OCI-LY7 (cell line): ENCODE measurements at regions not wholly inside any gene's neighbourhood (a gene's known extent, or its start where the extent isn't known, plus 50 kb on each side); places are given as distances from the start of the nearest gene placed in this dataset.

Experiments
- CTCF ChIP-seq: fragments of 200-600 bp; sonication (generic); conservative IDR thresholded peaks from 2 replicates; pipeline ENCODE4 v1.5.1; 2014; ENCODE audit warnings: mild to moderate bottlenecking, antibody characterized with exemption, low read length, moderate library complexity, mixed read lengths
- EZH2phosphoT487 ChIP-seq: fragments of 200-600 bp; sonication (generic); IDR thresholded peaks from 2 replicates; pipeline ENCODE4 v1.6.1; 2018; ENCODE audit warnings: low read depth, borderline replicate concordance, mild to moderate bottlenecking, mixed run types, antibody characterized with exemption, low read length, moderate library complexity, mixed read lengths

- TF ChIP-seq CTCF = no peak
- no peak for TF ChIP-seq EZH2phosphoT487
These were observed 62.0 kb upstream of the MRPS9 start for GRCh38 chr2:104975851-104976250.
